ENCODE measurements at regions not wholly inside any gene's neighbourhood (a gene's known extent, or its start where the extent isn't known, plus 50 kb on each side); places are given as distances from the start of the nearest gene placed in this dataset.

- no peak overlapping the region for H3K27ac Mint-ChIP-seq
- H3K4me3 Mint-ChIP-seq: no peak overlapping the region
- 100% methylated on average over 4 of the region's 8 CpGs for WGBS (ENCODE audit: insufficient coverage)
- H3K4me1 Mint-ChIP-seq: no peaks in the 10 kb centered on the region
- Histone ChIP-seq H3K4me2 (replicated peaks; ENCODE audit: extremely low read depth, low read length, poor library complexity, severe bottlenecking) (no peak overlapping the region), H3K9me3 (replicated peaks in 1 of 2; ENCODE audit: control insufficient read depth in 1 of 2, insufficient read depth in 1 of 2, low read length in 2 of 2) (no peaks in the 10 kb centered on the region), H3K4me3 (replicated peaks in 1 of 3; ENCODE audit: low read depth in 2 of 3, low read length in 3 of 3) (no peak overlapping the region), H2AFZ (ENCODE audit: insufficient read depth, low read depth, low read length, poor library complexity, severe bottlenecking) (no peak overlapping the region), H3K79me2 (ENCODE audit: insufficient read depth, low read length) (no peaks in the 10 kb centered on the region), H3K27ac (ENCODE audit: low read depth in 1 of 2, low read length in 2 of 2) (no peak overlapping the region), H4K20me1 (ENCODE audit: insufficient read depth, low read length) (no peaks in the 10 kb centered on the region), H3K36me3 (replicated peaks in 1 of 2; ENCODE audit: control insufficient read depth in 1 of 2, insufficient read depth in 2 of 2, low read length in 2 of 2) (no peaks in the 10 kb centered on the region), H3K9ac (ENCODE audit: insufficient read depth, low read length, poor library complexity, severe bottlenecking) (no peak overlapping the region), H3K4me1 (ENCODE audit: control insufficient read depth in 1 of 2, insufficient read depth in 2 of 2, low read length in 2 of 2) (no peaks in the 10 kb centered on the region), H3K27me3 (ENCODE audit: control insufficient read depth in 2 of 2, insufficient read depth in 2 of 2, low read length in 2 of 2) (no peaks in the 10 kb centered on the region)
- peaks cover 0 to 4% (median 0%) of the 10 kb centered on the region in 7 donors for H3K9me3 Mint-ChIP-seq
- H3K27me3 Mint-ChIP-seq (ENCODE audit: low read depth in 3 of 3): peaks cover 2 to 3% (median 3%) of the 10 kb centered on the region in 3 donors
- intact Hi-C loops (cut with micrococcal nuclease): no loop called here
- DNase-seq: no peak
- TF ChIP-seq CTCF (IDR thresholded peaks at IDR 0.05): no peak
- H3K36me3 Mint-ChIP-seq: no peaks in the 10 kb centered on the region
These were observed 209.7 kb upstream of the BMP4 start for GRCh38 chr14:54166049-54166950.

- Histone ChIP-seq H4K20me1 (ENCODE audit: insufficient read depth, low read length) (no peaks in the 10 kb centered on the region), H3K4me2 (replicated peaks; ENCODE audit: extremely low read depth, low read length, poor library complexity, severe bottlenecking) (no peak overlapping the region), H3K36me3 (replicated peaks in 1 of 2; ENCODE audit: control insufficient read depth in 1 of 2, insufficient read depth in 2 of 2, low read length in 2 of 2) (no peaks in the 10 kb centered on the region), H3K9ac (ENCODE audit: insufficient read depth, low read length, poor library complexity, severe bottlenecking) (no peak overlapping the region), H2AFZ (ENCODE audit: insufficient read depth, low read depth, low read length, poor library complexity, severe bottlenecking) (no peak overlapping the region), H3K9me3 (replicated peaks in 1 of 2; ENCODE audit: control insufficient read depth in 1 of 2, insufficient read depth in 1 of 2, low read length in 2 of 2) (no peaks in the 10 kb centered on the region), H3K79me2 (ENCODE audit: insufficient read depth, low read length) (no peaks in the 10 kb centered on the region), H3K4me1 (ENCODE audit: control insufficient read depth in 1 of 2, insufficient read depth in 2 of 2, low read length in 2 of 2) (no peaks in the 10 kb centered on the region), H3K27ac (ENCODE audit: low read depth in 1 of 2, low read length in 2 of 2) (no peak overlapping the region), H3K27me3 (ENCODE audit: control insufficient read depth in 2 of 2, insufficient read depth in 2 of 2, low read length in 2 of 2) (no peaks in the 10 kb centered on the region), H3K4me3 (replicated peaks in 1 of 3; ENCODE audit: low read depth in 2 of 3, low read length in 3 of 3) (no peak overlapping the region)
- Mint-ChIP-seq H3K4me3 (no peak overlapping the region), H3K9me3 (peaks cover 0 to 2% (median 0%) of the 10 kb centered on the region in 7 donors), H3K27ac (no peak overlapping the region), H3K4me1 (no peaks in the 10 kb centered on the region), H3K36me3 (no peaks in the 10 kb centered on the region), H3K27me3 (ENCODE audit: low read depth in 3 of 3) (peaks cover 0 to 2% (median 2%) of the 10 kb centered on the region in 3 donors)
- no peak for DNase-seq
- TF ChIP-seq CTCF (IDR thresholded peaks at IDR 0.05): no peak
- WGBS (ENCODE audit: insufficient coverage): 96% methylated on average over 4 of the region's 4 CpGs
- intact Hi-C loops (cut with micrococcal nuclease): no loop called here
These were observed 211.9 kb upstream of the BMP4 start for GRCh38 chr14:54168489-54168888.

All from CD14-positive monocyte (primary cell).